ENCODE measurements at regions not wholly inside any gene's neighbourhood (a gene's known extent, or its start where the extent isn't known, plus 50 kb on each side); places are given as distances from the start of the nearest gene placed in this dataset.
"Not testable (repeated sequence)": the region's sequence is repeated elsewhere in the genome, so short reads cannot be mapped to it uniquely, and the experiment has no call there.

- no peak for DNase-seq (ENCODE audit: low read depth, low spot score)
- Histone ChIP-seq H3K4me3 (no peak overlapping the region), H3K9me3 (ENCODE audit: low read depth, low read length) (no peaks in the 10 kb centered on the region), H3K27ac (no peak overlapping the region), H3K9ac (ENCODE audit: insufficient read length) (no peak overlapping the region), H3K36me3 (ENCODE audit: insufficient read depth, low read length) (no peaks in the 10 kb centered on the region)
- no peak for TF ChIP-seq EZH2 (IDR thresholded peaks at IDR 0.05)
- TF ChIP-seq FOXP2 (optimal IDR thresholded peaks at IDR 0.05; ENCODE audit: control extremely low read depth, extremely low read length, insufficient read depth): no peak
- no peak for TF ChIP-seq POLR2AphosphoS5 (IDR thresholded peaks at IDR 0.05; ENCODE audit: borderline replicate concordance, low read depth, low read length)
Observed at GRCh38 chr21:15295875-15296274, 231.1 kb upstream of the NRIP1 start.

- Histone ChIP-seq H3K9me3 (ENCODE audit: low read depth, low read length) (no peaks in the 10 kb centered on the region), H3K4me3 (no peak overlapping the region), H3K9ac (ENCODE audit: insufficient read length) (no peak overlapping the region), H3K27ac (no peak overlapping the region), H3K36me3 (ENCODE audit: insufficient read depth, low read length) (no peaks in the 10 kb centered on the region)
- DNase-seq (ENCODE audit: low read depth, low spot score): no peak
- no peak for TF ChIP-seq POLR2AphosphoS5 (IDR thresholded peaks at IDR 0.05; ENCODE audit: borderline replicate concordance, low read depth, low read length)
- no peak for TF ChIP-seq EZH2 (IDR thresholded peaks at IDR 0.05)
- no peak for TF ChIP-seq FOXP2 (optimal IDR thresholded peaks at IDR 0.05; ENCODE audit: control extremely low read depth, extremely low read length, insufficient read depth)
Observed at GRCh38 chr21:15297824-15298223, 233.0 kb upstream of the NRIP1 start.

GRCh38 chr21:15298306-15298705 lies 233.5 kb upstream of the NRIP1 start:
- TF ChIP-seq POLR2AphosphoS5 (IDR thresholded peaks at IDR 0.05; ENCODE audit: borderline replicate concordance, low read depth, low read length): no peak
- TF ChIP-seq EZH2 (IDR thresholded peaks at IDR 0.05): no peak
- TF ChIP-seq FOXP2 (optimal IDR thresholded peaks at IDR 0.05; ENCODE audit: control extremely low read depth, extremely low read length, insufficient read depth): no peak
- Histone ChIP-seq H3K4me3 (no peak overlapping the region), H3K36me3 (ENCODE audit: insufficient read depth, low read length) (no peaks in the 10 kb centered on the region), H3K9me3 (ENCODE audit: low read depth, low read length) (no peaks in the 10 kb centered on the region), H3K27ac (no peak overlapping the region), H3K9ac (ENCODE audit: insufficient read length) (no peak overlapping the region)
- DNase-seq (ENCODE audit: low read depth, low spot score): no peak

- not testable (repeated sequence) for H3K9ac ChIP-seq (ENCODE audit: insufficient read length); DNase-seq (ENCODE audit: low read depth, low spot score); H3K9me3 ChIP-seq (ENCODE audit: low read depth, low read length); H3K4me3 ChIP-seq; H3K27ac ChIP-seq; H3K36me3 ChIP-seq (ENCODE audit: insufficient read depth, low read length)
Observed at GRCh38 chr21:15298755-15299154, 234.0 kb upstream of the NRIP1 start.

- no peak overlapping the region for H3K9ac ChIP-seq (ENCODE audit: insufficient read length)
- no peaks in the 10 kb centered on the region for H3K36me3 ChIP-seq (ENCODE audit: insufficient read depth, low read length)
- no peak overlapping the region for H3K4me3 ChIP-seq
- TF ChIP-seq EZH2 (IDR thresholded peaks at IDR 0.05) (no peak), FOXP2 (optimal IDR thresholded peaks at IDR 0.05; ENCODE audit: control extremely low read depth, extremely low read length, insufficient read depth) (no peak), POLR2AphosphoS5 (IDR thresholded peaks at IDR 0.05; ENCODE audit: borderline replicate concordance, low read depth, low read length) (no peak)
- no peak overlapping the region for H3K27ac ChIP-seq
- no peak for DNase-seq (ENCODE audit: low read depth, low spot score)
- H3K9me3 ChIP-seq (ENCODE audit: low read depth, low read length): no peaks in the 10 kb centered on the region
Observed at GRCh38 chr21:15300131-15300530, 235.3 kb upstream of the NRIP1 start.

GRCh38 chr21:15301014-15301413 lies 236.2 kb upstream of the NRIP1 start:
- TF ChIP-seq FOXP2 (optimal IDR thresholded peaks at IDR 0.05; ENCODE audit: control extremely low read depth, extremely low read length, insufficient read depth): no peak
- TF ChIP-seq EZH2 (IDR thresholded peaks at IDR 0.05): no peak
- TF ChIP-seq POLR2AphosphoS5 (IDR thresholded peaks at IDR 0.05; ENCODE audit: borderline replicate concordance, low read depth, low read length): no peak
- Histone ChIP-seq H3K27ac (no peak overlapping the region), H3K9me3 (ENCODE audit: low read depth, low read length) (no peaks in the 10 kb centered on the region), H3K36me3 (ENCODE audit: insufficient read depth, low read length) (no peaks in the 10 kb centered on the region), H3K4me3 (no peak overlapping the region), H3K9ac (ENCODE audit: insufficient read length) (no peak overlapping the region)
- no peak for DNase-seq (ENCODE audit: low read depth, low spot score)

- TF ChIP-seq POLR2AphosphoS5 (IDR thresholded peaks at IDR 0.05; ENCODE audit: borderline replicate concordance, low read depth, low read length): no peak
- DNase-seq (ENCODE audit: low read depth, low spot score): no peak
- Histone ChIP-seq H3K9ac (ENCODE audit: insufficient read length) (no peak overlapping the region), H3K4me3 (no peak overlapping the region), H3K36me3 (ENCODE audit: insufficient read depth, low read length) (no peaks in the 10 kb centered on the region), H3K9me3 (ENCODE audit: low read depth, low read length) (no peaks in the 10 kb centered on the region), H3K27ac (no peak overlapping the region)
Observed at GRCh38 chr21:15301736-15302135, 236.9 kb upstream of the NRIP1 start.

- Histone ChIP-seq H3K9ac (ENCODE audit: insufficient read length) (no peak overlapping the region), H3K4me3 (no peak overlapping the region), H3K9me3 (ENCODE audit: low read depth, low read length) (no peaks in the 10 kb centered on the region), H3K27ac (no peak overlapping the region), H3K36me3 (ENCODE audit: insufficient read depth, low read length) (no peaks in the 10 kb centered on the region)
- DNase-seq (ENCODE audit: low read depth, low spot score): no peak
- no peak for TF ChIP-seq FOXP2 (optimal IDR thresholded peaks at IDR 0.05; ENCODE audit: control extremely low read depth, extremely low read length, insufficient read depth)
Observed at GRCh38 chr21:15306271-15306670, 241.5 kb upstream of the NRIP1 start.

- H3K27ac ChIP-seq: no peak overlapping the region
- no peaks in the 10 kb centered on the region for H3K36me3 ChIP-seq (ENCODE audit: insufficient read depth, low read length)
- no peak overlapping the region for H3K9ac ChIP-seq (ENCODE audit: insufficient read length)
- TF ChIP-seq POLR2AphosphoS5 (IDR thresholded peaks at IDR 0.05; ENCODE audit: borderline replicate concordance, low read depth, low read length): no peak
- TF ChIP-seq EZH2 (IDR thresholded peaks at IDR 0.05): no peak
- H3K4me3 ChIP-seq: no peak overlapping the region
- DNase-seq (ENCODE audit: low read depth, low spot score): no peak
- H3K9me3 ChIP-seq (ENCODE audit: low read depth, low read length): no peaks in the 10 kb centered on the region
Observed at GRCh38 chr21:15308333-15308732, 243.5 kb upstream of the NRIP1 start.

All from SK-N-MC (cell line).